IMR-90 (cell line): ENCODE measurements at regions not wholly inside any gene's neighbourhood (a gene's known extent, or its start where the extent isn't known, plus 50 kb on each side); places are given as distances from the start of the nearest gene placed in this dataset.

ENCODE experiments used
- ATAC-seq: fragments of 200-7000 bp; cut with Tn5 transposase; 2 replicates; pipeline ENCODE4 v1.9.1; 2020; ENCODE audit warnings: low read depth, mild to moderate bottlenecking, moderate library complexity
- BruUV-seq: library from RNA; stranded (reverse); fragments of 400-500 nt; replicated peaks from 2 replicates; lab custom pipeline; 2021; lab: Mats Ljungman, UMichigan
- CTCF ChIA-PET: fragments of 300-600 bp; formaldehyde crosslinking; extraction: SDS; loops from one replicate; lab custom pipeline; 2021; ENCODE audit warnings: antibody characterized with exemption; lab: Yijun Ruan, JAX
- POLR2A ChIA-PET: fragments of 300-600 bp; sonication (Branson Sonifier 250); formaldehyde crosslinking; loops from one replicate; lab custom pipeline; 2022; ENCODE audit warnings: antibody characterized with exemption; ENCODE audit not compliant: unreplicated experiment; lab: Charles Lee
- DNase-seq: peaks from one replicate; pipeline ENCODE4 v3.0.0; 2013
- H2AFZ ChIP-seq: replicated peaks from 2 replicates; pipeline ENCODE3; 2013; ENCODE audit warnings: low read length, mild to moderate bottlenecking; ENCODE audit not compliant: poor library complexity
- H2AK5ac ChIP-seq: 2 replicates; pipeline ENCODE4 v1.6.1; 2013; ENCODE audit warnings: low read depth, low read length, inconsistent platforms
- H2AK9ac ChIP-seq: replicated peaks from 2 replicates; pipeline ENCODE3; 2013; ENCODE audit warnings: mild to moderate bottlenecking, low read depth, low read length, moderate library complexity; ENCODE audit not compliant: poor library complexity
- H2BK120ac ChIP-seq: 2 replicates; pipeline ENCODE4 v1.6.1; 2013; ENCODE audit warnings: low read depth, low read length, inconsistent platforms
- H2BK15ac ChIP-seq: 3 replicates; pipeline ENCODE4 v1.6.1; 2013; ENCODE audit warnings: low read depth, low read length, inconsistent platforms
- H2BK20ac ChIP-seq: 2 replicates; pipeline ENCODE4 v1.6.1; 2013; ENCODE audit warnings: low read depth, mild to moderate bottlenecking, inconsistent platforms, low read length, moderate library complexity
- H2BK5ac ChIP-seq: 2 replicates; pipeline ENCODE4 v1.6.1; 2013; ENCODE audit warnings: mild to moderate bottlenecking, low read depth, low read length, inconsistent platforms; ENCODE audit not compliant: poor library complexity, severe bottlenecking
- H3K14ac ChIP-seq: replicated peaks from 2 replicates; pipeline ENCODE4 v1.6.1; 2013; ENCODE audit warnings: low read depth, low read length, inconsistent platforms
- H3K18ac ChIP-seq: 2 replicates; pipeline ENCODE4 v1.6.1; 2013; ENCODE audit warnings: low read depth, low read length, control low read depth
- H3K23ac ChIP-seq: 2 replicates; pipeline ENCODE4 v1.6.1; 2013; ENCODE audit warnings: low read depth, low read length, inconsistent platforms
- H3K27ac ChIP-seq: 2 replicates; pipeline ENCODE4 v1.5.1; 2013; ENCODE audit warnings: mild to moderate bottlenecking, control low read depth, low read length; ENCODE audit not compliant: insufficient read depth
- H3K27me3 ChIP-seq: 2 replicates; pipeline ENCODE4 v1.6.1; 2013; ENCODE audit warnings: low read length; ENCODE audit not compliant: control insufficient read depth, insufficient read depth
- H3K36me3 ChIP-seq: 2 replicates; pipeline ENCODE4 v1.6.1; 2013; ENCODE audit warnings: low read length, mixed read lengths; ENCODE audit not compliant: control insufficient read depth, insufficient read depth
- H3K4ac ChIP-seq: 2 replicates; pipeline ENCODE4 v1.6.1; 2013; ENCODE audit warnings: low read depth, low read length, inconsistent platforms
- H3K4me1 ChIP-seq: 2 replicates; pipeline ENCODE4 v1.6.1; 2013; ENCODE audit warnings: low read length, mixed read lengths; ENCODE audit not compliant: control insufficient read depth, insufficient read depth
- H3K4me2 ChIP-seq: 2 replicates; pipeline ENCODE4 v1.6.1; 2013; ENCODE audit warnings: low read depth, mild to moderate bottlenecking, control low read depth, low read length, moderate library complexity
- H3K4me3 ChIP-seq: 2 replicates; pipeline ENCODE4 v1.5.1; 2013; ENCODE audit warnings: low read depth, mild to moderate bottlenecking, control low read depth, low read length, moderate library complexity; ENCODE audit not compliant: insufficient read depth
- H3K56ac ChIP-seq: 2 replicates; pipeline ENCODE4 v1.6.1; 2013; ENCODE audit warnings: low read length, inconsistent platforms; ENCODE audit not compliant: insufficient read depth; ENCODE audit errors: extremely low read depth
- H3K79me1 ChIP-seq, 2 experiments: 2 replicates each; pipeline ENCODE4 v1.6.1; 2013; ENCODE audit warnings: low read length in 2 of 2, inconsistent platforms in 1 of 2, low read depth in 1 of 2
- H3K9ac ChIP-seq: 2 replicates; pipeline ENCODE4 v1.6.1; 2013; ENCODE audit warnings: low read depth, low read length, control low read depth
- H3K9me1 ChIP-seq: 2 replicates; pipeline ENCODE4 v1.6.1; 2013; ENCODE audit warnings: low read length, inconsistent platforms; ENCODE audit not compliant: insufficient read depth
- H3K9me3 ChIP-seq: 2 replicates; pipeline ENCODE4 v1.6.1; 2013; ENCODE audit warnings: low read length; ENCODE audit not compliant: control insufficient read depth, insufficient read depth
- H4K20me1 ChIP-seq: 2 replicates; pipeline ENCODE4 v1.6.1; 2013; ENCODE audit warnings: low read length, inconsistent platforms; ENCODE audit not compliant: insufficient read depth
- H4K5ac ChIP-seq: 2 replicates; pipeline ENCODE4 v1.6.1; 2013; ENCODE audit warnings: mild to moderate bottlenecking, low read depth, low read length, control low read depth
- H4K8ac ChIP-seq, 2 experiments: 2 replicates each; pipeline ENCODE4 v1.6.1; 2013; ENCODE audit warnings: low read depth in 2 of 2, low read length in 2 of 2, control low read depth in 1 of 2, inconsistent platforms in 1 of 2
- H4K91ac ChIP-seq: 2 replicates; pipeline ENCODE4 v1.6.1; 2013; ENCODE audit warnings: low read depth, low read length, inconsistent platforms; ENCODE audit not compliant: insufficient read depth
- BHLHE40 ChIP-seq: fragments of 150-350 bp; IDR thresholded peaks from 2 replicates; pipeline ENCODE4 v1.6.1; 2016; ENCODE audit warnings: mild to moderate bottlenecking, low read depth, low read length
- CEBPB ChIP-seq: IDR thresholded peaks from 2 replicates; pipeline ENCODE4 v1.6.1; 2012; ENCODE audit warnings: low read depth, low read length, improper control_type of control experiment
- CHD1 ChIP-seq: IDR thresholded peaks from 2 replicates; pipeline ENCODE4 v1.6.1; 2012; ENCODE audit warnings: low read depth, low read length, improper control_type of control experiment
- CTCF ChIP-seq: conservative IDR thresholded peaks from 2 replicates; pipeline ENCODE4 v1.5.1; 2012; ENCODE audit warnings: mild to moderate bottlenecking, low read depth, low read length, improper control_type of control experiment
- ELK1 ChIP-seq: fragments of 150-350 bp; IDR thresholded peaks from 2 replicates; pipeline ENCODE4 v1.6.1; 2016; ENCODE audit warnings: low read depth, mild to moderate bottlenecking, low read length, moderate library complexity, borderline replicate concordance
- FOS ChIP-seq: fragments of 150-350 bp; IDR thresholded peaks from 2 replicates; pipeline ENCODE4 v1.6.1; 2016; ENCODE audit warnings: low read depth, low read length
- MAFK ChIP-seq: IDR thresholded peaks from 2 replicates; pipeline ENCODE4 v1.6.1; 2012; ENCODE audit warnings: low read depth, low read length, improper control_type of control experiment
- MAZ ChIP-seq: IDR thresholded peaks from 2 replicates; pipeline ENCODE4 v1.6.1; 2012; ENCODE audit warnings: low read depth, mild to moderate bottlenecking, low read length, improper control_type of control experiment, moderate library complexity, borderline replicate concordance
- MXI1 ChIP-seq: IDR thresholded peaks from 2 replicates; pipeline ENCODE4 v1.6.1; 2012; ENCODE audit warnings: low read depth, mild to moderate bottlenecking, low read length, moderate library complexity, borderline replicate concordance
- NFE2L2 ChIP-seq: fragments of 150-350 bp; IDR thresholded peaks from 2 replicates; pipeline ENCODE4 v1.6.1; 2016; ENCODE audit warnings: low read depth, mild to moderate bottlenecking, low read length
- POLR2A ChIP-seq: IDR thresholded peaks from 2 replicates; pipeline ENCODE4 v1.6.1; 2012; ENCODE audit warnings: mild to moderate bottlenecking, low read depth, low read length
- RAD21 ChIP-seq: IDR thresholded peaks from 2 replicates; pipeline ENCODE4 v1.6.1; 2012; ENCODE audit warnings: low read length, improper control_type of control experiment
- RCOR1 ChIP-seq: IDR thresholded peaks from 2 replicates; pipeline ENCODE4 v1.6.1; 2012; ENCODE audit warnings: mild to moderate bottlenecking, low read length, improper control_type of control experiment; ENCODE audit not compliant: insufficient replicate concordance
- RFX5 ChIP-seq: IDR thresholded peaks from 2 replicates; pipeline ENCODE4 v1.8.0; 2012; ENCODE audit warnings: low read depth, mild to moderate bottlenecking, low read length, moderate library complexity
- SMC3 ChIP-seq: fragments of 150-350 bp; IDR thresholded peaks from 2 replicates; pipeline ENCODE4 v1.6.1; 2016; ENCODE audit warnings: low read depth, mild to moderate bottlenecking, antibody characterized with exemption, low read length, moderate library complexity
- USF2 ChIP-seq: fragments of 150-350 bp; IDR thresholded peaks from 2 replicates; pipeline ENCODE4 v1.6.1; 2017; ENCODE audit warnings: mild to moderate bottlenecking, antibody characterized with exemption, low read length, low read depth
- WGBS, 2 experiments: methylation state at CpG; one replicate each; pipeline versions ENCODE4 v1.1.5 to v1.1.7; 2013; ENCODE audit warnings: missing lambda C conversion rate in 2 of 2; ENCODE audit not compliant: insufficient read length in 1 of 2; ENCODE audit errors: extremely low coverage in 2 of 2; 5-methylcytosine and 5-hydroxymethylcytosine counted together
- dilution Hi-C: fragments of 300-500 bp; cut with HindIII; formaldehyde crosslinking; loops from one replicate; pipeline ENCODE4 v1.14.3; 2018; ENCODE audit warnings: low sequenced_read_pairs; ENCODE audit not compliant: unreplicated experiment
- in situ Hi-C: fragments of 300-500 bp; cut with MboI; formaldehyde crosslinking; loops from 3 replicates; pipeline ENCODE4 v1.14.3; 2019; ENCODE audit warnings: low sequenced_read_pairs, inconsistent platforms, mixed read lengths
- intact Hi-C: fragments of 100-400 bp; cut with micrococcal nuclease; formaldehyde crosslinking; loops from 2 replicates; pipeline ENCODE4 v1.10.0; 2022

GRCh38 chr11:15874704-15875103, 481.6 kb downstream of the SOX6 start:
- DNase-seq (no peak), ATAC-seq (no peak)
- H3K4me2 ChIP-seq = no peak overlapping the region
- H3K9me3 ChIP-seq = no peaks in the 10 kb centered on the region
- no peaks in the 10 kb centered on the region for H4K20me1 ChIP-seq
- CTCF ChIA-PET = no interaction called here
- H3K9me1 ChIP-seq = no peaks in the 10 kb centered on the region
- no CpG with 5 or more reads among the region's 2 CpGs for WGBS, 2 experiments
- no peak overlapping the region for H2BK20ac ChIP-seq
- H3K27ac ChIP-seq = no peak overlapping the region
- H3K56ac ChIP-seq = no peak overlapping the region
- H3K4me1 ChIP-seq = no peaks in the 10 kb centered on the region
- no peak overlapping the region for H4K91ac ChIP-seq
- no peak overlapping the region for H3K14ac ChIP-seq
- TF ChIP-seq RAD21 = no peak
- no peak for TF ChIP-seq POLR2A
- no peak for TF ChIP-seq MXI1
- TF ChIP-seq USF2 = no peak
- no peak for TF ChIP-seq MAZ
- TF ChIP-seq BHLHE40 = no peak
- TF ChIP-seq CEBPB = no peak
- no peak for TF ChIP-seq NFE2L2
- no peak for TF ChIP-seq MAFK
- no peak for TF ChIP-seq RCOR1
- no peak for TF ChIP-seq CHD1
- no peak for TF ChIP-seq ELK1
- no peak for TF ChIP-seq FOS
- TF ChIP-seq CTCF = no peak
- TF ChIP-seq RFX5 = no peak
- TF ChIP-seq SMC3 = no peak
- in situ Hi-C loops (no loop called here), dilution Hi-C loops (no loop called here), intact Hi-C loops (no loop called here)
- H3K27me3 ChIP-seq = peaks cover 3% of the 10 kb centered on the region; the same call in 1 of the 2 replicates
- H3K23ac ChIP-seq = no peak overlapping the region
- no peak overlapping the region for H2BK120ac ChIP-seq
- no peak overlapping the region for H2BK5ac ChIP-seq
- no peak overlapping the region for H4K5ac ChIP-seq
- H4K8ac ChIP-seq = no peak overlapping the region
- BruUV-seq = no TSS peak
- no peak overlapping the region for H2BK15ac ChIP-seq
- H2AK9ac ChIP-seq = no peak overlapping the region
- H3K4me3 ChIP-seq = no peak overlapping the region
- no peak overlapping the region for H2AK5ac ChIP-seq
- no peaks in the 10 kb centered on the region for H3K36me3 ChIP-seq
- no peak overlapping the region for H2AFZ ChIP-seq
- no peaks in the 10 kb centered on the region for H3K79me1 ChIP-seq
- H3K9ac ChIP-seq = no peak overlapping the region
- H3K4ac ChIP-seq = no peak overlapping the region
- POLR2A ChIA-PET = no interaction called here
- no peak overlapping the region for H3K18ac ChIP-seq
